Nephron (organoid): ENCODE measurements at regions not wholly inside any gene's neighbourhood (a gene's known extent, or its start where the extent isn't known, plus 50 kb on each side); places are given as distances from the start of the nearest gene placed in this dataset.
A peak's percentile ranks its signal among the peaks of the same experiment; 100 is the strongest.

Experiments used
- H3K27ac Mint-ChIP-seq, 3 experiments: 2 replicates each; pipeline ENCODE4 v1.8.0; 2020; ENCODE audit warnings: mixed read lengths in 3 of 3, mild to moderate bottlenecking in 2 of 3, moderate library complexity in 1 of 3
- H3K27me3 Mint-ChIP-seq: 2 replicates; pipeline ENCODE4 v1.8.0; 2021; ENCODE audit warnings: low read depth, mild to moderate bottlenecking, moderate library complexity, mixed read lengths
- H3K36me3 Mint-ChIP-seq: 2 replicates; pipeline ENCODE4 v1.8.0; 2020; ENCODE audit warnings: low read depth, mixed read lengths
- H3K4me1 Mint-ChIP-seq: 2 replicates; pipeline ENCODE4 v1.8.0; 2020; ENCODE audit warnings: mixed read lengths
- H3K4me3 Mint-ChIP-seq, 3 experiments: 2 replicates each; pipeline ENCODE4 v1.8.0; 2020; ENCODE audit warnings: mild to moderate bottlenecking in 3 of 3, mixed read lengths in 3 of 3, moderate library complexity in 2 of 3
- H3K9me3 Mint-ChIP-seq: 2 replicates; pipeline ENCODE4 v1.8.0; 2020; ENCODE audit warnings: mixed read lengths
- TF ChIP-seq, protein P1 (sequence below), 3 experiments: fragments of 200-600 bp; sonication (generic); IDR thresholded peaks; one replicate each; pipeline ENCODE4 v1.5.0; 2021; ENCODE audit warnings: antibody characterized with exemption in 3 of 3; ENCODE audit not compliant: unreplicated experiment in 3 of 3

DNA sequence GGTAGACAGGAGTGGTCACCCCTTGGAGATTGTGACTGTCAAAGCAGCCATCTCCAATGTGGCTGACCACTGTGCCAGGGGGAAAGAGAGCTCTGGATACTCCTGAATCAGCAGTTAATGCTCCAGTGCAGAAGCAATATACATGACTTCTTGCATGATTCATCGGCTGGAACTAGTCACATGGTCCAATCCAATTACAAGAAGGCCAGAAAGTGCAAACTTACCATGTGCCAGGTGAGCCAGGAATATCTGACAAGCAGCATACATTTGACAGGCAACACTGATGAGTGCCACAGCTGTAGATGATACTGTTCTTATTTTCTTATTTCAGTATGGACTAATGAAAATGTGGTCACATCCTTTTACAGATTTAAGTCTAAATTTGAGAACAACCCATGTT, 440.0 kb upstream of the MPDZ start:
- H3K4me1 Mint-ChIP-seq, result peaks cover 59% of the 10 kb centered on the region
- H3K27ac Mint-ChIP-seq, result peak overlapping the region; percentile 70 to 94 (median 82)
- H3K27me3 Mint-ChIP-seq, result no peaks in the 10 kb centered on the region

GRCh38 chr9:13718539-13718938, 439.0 kb upstream of the MPDZ start:
- TF ChIP-seq, protein P1, sequence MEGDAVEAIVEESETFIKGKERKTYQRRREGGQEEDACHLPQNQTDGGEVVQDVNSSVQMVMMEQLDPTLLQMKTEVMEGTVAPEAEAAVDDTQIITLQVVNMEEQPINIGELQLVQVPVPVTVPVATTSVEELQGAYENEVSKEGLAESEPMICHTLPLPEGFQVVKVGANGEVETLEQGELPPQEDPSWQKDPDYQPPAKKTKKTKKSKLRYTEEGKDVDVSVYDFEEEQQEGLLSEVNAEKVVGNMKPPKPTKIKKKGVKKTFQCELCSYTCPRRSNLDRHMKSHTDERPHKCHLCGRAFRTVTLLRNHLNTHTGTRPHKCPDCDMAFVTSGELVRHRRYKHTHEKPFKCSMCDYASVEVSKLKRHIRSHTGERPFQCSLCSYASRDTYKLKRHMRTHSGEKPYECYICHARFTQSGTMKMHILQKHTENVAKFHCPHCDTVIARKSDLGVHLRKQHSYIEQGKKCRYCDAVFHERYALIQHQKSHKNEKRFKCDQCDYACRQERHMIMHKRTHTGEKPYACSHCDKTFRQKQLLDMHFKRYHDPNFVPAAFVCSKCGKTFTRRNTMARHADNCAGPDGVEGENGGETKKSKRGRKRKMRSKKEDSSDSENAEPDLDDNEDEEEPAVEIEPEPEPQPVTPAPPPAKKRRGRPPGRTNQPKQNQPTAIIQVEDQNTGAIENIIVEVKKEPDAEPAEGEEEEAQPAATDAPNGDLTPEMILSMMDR (IDR thresholded peaks at IDR 0.05; ENCODE audit: unreplicated experiment in 3 of 3), result no peak

More for the DNA sequence above, 440.0 kb upstream of the MPDZ start:
- Mint-ChIP-seq H3K4me3 (no peak overlapping the region), H3K9me3 (peaks cover 25% of the 10 kb centered on the region), H3K36me3 (peaks cover 10% of the 10 kb centered on the region)
- TF ChIP-seq, protein P1 (IDR thresholded peaks at IDR 0.05; ENCODE audit: unreplicated experiment in 3 of 3), result no peak

GRCh38 chr9:13718086-13718485, 438.6 kb upstream of the MPDZ start:
- H3K4me3 Mint-ChIP-seq, result no peak overlapping the region
- H3K36me3 Mint-ChIP-seq, result peaks cover 10% of the 10 kb centered on the region
- TF ChIP-seq, protein P1 (IDR thresholded peaks at IDR 0.05; ENCODE audit: unreplicated experiment in 3 of 3), result no peak
- peaks cover 18% of the 10 kb centered on the region for H3K9me3 Mint-ChIP-seq
- H3K27ac Mint-ChIP-seq, result peak overlapping the region; percentile 81 to 94 (median 82)
- H3K4me1 Mint-ChIP-seq, result peaks cover 59% of the 10 kb centered on the region
- H3K27me3 Mint-ChIP-seq, result no peaks in the 10 kb centered on the region

More at GRCh38 chr9:13718539-13718938, 439.0 kb upstream of the MPDZ start:
- peaks cover 10% of the 10 kb centered on the region for H3K36me3 Mint-ChIP-seq
- no peak overlapping the region for H3K4me3 Mint-ChIP-seq
- H3K9me3 Mint-ChIP-seq, result peaks cover 20% of the 10 kb centered on the region
- H3K27me3 Mint-ChIP-seq, result no peaks in the 10 kb centered on the region
- peaks cover 59% of the 10 kb centered on the region for H3K4me1 Mint-ChIP-seq
- peak overlapping the region; percentile 32 to 94 (median 82) for H3K27ac Mint-ChIP-seq

DNA sequence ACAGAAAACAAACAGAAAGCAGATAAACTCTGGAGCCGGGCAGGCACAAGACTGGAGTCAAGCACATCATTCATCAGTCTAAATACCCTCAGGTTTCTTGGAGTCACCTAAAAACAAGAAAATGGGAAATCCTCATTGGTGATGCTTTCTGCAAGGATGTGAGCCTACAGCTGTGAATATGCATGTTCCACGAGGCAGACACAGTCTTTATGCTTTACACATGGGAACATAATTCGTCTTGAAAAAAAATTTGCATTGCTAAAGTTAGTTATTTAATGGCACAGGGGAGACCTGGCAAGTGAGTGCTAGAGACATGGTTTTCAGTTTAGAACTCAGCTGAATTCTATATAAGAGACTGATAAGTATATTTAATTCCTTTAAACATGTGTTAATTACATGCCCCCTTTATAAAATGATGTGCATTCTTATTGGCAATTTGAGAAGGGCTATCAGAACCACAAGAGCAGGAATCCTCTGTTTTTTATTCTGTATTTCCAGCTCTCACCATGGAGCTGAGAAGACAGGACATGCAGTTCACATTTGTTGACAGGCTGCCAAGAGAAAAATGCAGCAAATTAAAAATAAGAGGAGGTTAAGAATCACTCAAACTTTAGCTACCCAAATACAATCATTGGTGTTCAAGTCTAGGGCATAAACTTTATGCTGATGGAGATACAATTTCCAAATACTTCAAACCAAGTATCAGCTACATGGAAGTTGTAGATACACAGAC, 438.0 kb upstream of the MPDZ start:
- Mint-ChIP-seq H3K4me1 (peaks cover 59% of the 10 kb centered on the region), H3K27me3 (no peaks in the 10 kb centered on the region), H3K27ac (peak overlapping the region; percentile 81 to 94 (median 82)), H3K9me3 (peaks cover 12% of the 10 kb centered on the region), H3K4me3 (peak overlapping the region in 1 of 3 experiments; percentile 4), H3K36me3 (peaks cover 6% of the 10 kb centered on the region)
- TF ChIP-seq, protein P1 (IDR thresholded peaks at IDR 0.05; ENCODE audit: unreplicated experiment in 3 of 3), result no peak

GRCh38 chr9:13716601-13717321, 437.3 kb upstream of the MPDZ start:
- Mint-ChIP-seq H3K27ac (peak overlapping the region; percentile 81 to 94 (median 82)), H3K27me3 (no peaks in the 10 kb centered on the region), H3K36me3 (peaks cover 2% of the 10 kb centered on the region), H3K4me1 (peaks cover 56% of the 10 kb centered on the region), H3K4me3 (peak overlapping the region in 1 of 3 experiments; percentile 4), H3K9me3 (peaks cover 6% of the 10 kb centered on the region)
- TF ChIP-seq, protein P1 (IDR thresholded peaks at IDR 0.05; ENCODE audit: unreplicated experiment in 3 of 3), result no peak
